GM19395 (cell line): ENCODE measurements at regions not wholly inside any gene's neighbourhood (a gene's known extent, or its start where the extent isn't known, plus 50 kb on each side); places are given as distances from the start of the nearest gene placed in this dataset.
"Not testable (repeated sequence)": the region's sequence is repeated elsewhere in the genome, so short reads cannot be mapped to it uniquely, and the experiment has no call there.

ENCODE experiments used
- ATAC-seq: cut with Tn5 transposase; IDR thresholded peaks from one replicate; pipeline ENCODE4 v1.9.1; 2021; ENCODE audit warnings: mild to moderate bottlenecking, moderate library complexity; ENCODE audit not compliant: unreplicated experiment

GRCh38 chr13:60214213-60215055 lies 50.7 kb upstream of the DIAPH3 start:
- ATAC-seq: no peak

GRCh38 chr13:60220072-60220471 lies 56.3 kb upstream of the DIAPH3 start:
- ATAC-seq: no peak

GRCh38 chr13:60221581-60221980 lies 57.9 kb upstream of the DIAPH3 start:
- ATAC-seq: no peak

- no peak for ATAC-seq
These were observed 62.8 kb upstream of the DIAPH3 start for GRCh38 chr13:60226507-60226906.

GRCh38 chr13:60227158-60227557 lies 63.4 kb upstream of the DIAPH3 start:
- no peak for ATAC-seq

- ATAC-seq: peak; percentile 60
These were observed 66.1 kb upstream of the DIAPH3 start for GRCh38 chr13:60229708-60230272.

GRCh38 chr13:60230593-60230992 lies 66.9 kb upstream of the DIAPH3 start:
- ATAC-seq: peak; percentile 87

GRCh38 chr13:60242043-60242595 lies 78.4 kb upstream of the DIAPH3 start:
- no peak for ATAC-seq

- no peak for ATAC-seq
These were observed 80.7 kb upstream of the DIAPH3 start for GRCh38 chr13:60244381-60244780.

GRCh38 chr13:60251419-60251818 lies 87.7 kb upstream of the DIAPH3 start:
- ATAC-seq: not testable (repeated sequence)

- no peak for ATAC-seq
These were observed 94.6 kb upstream of the DIAPH3 start for GRCh38 chr13:60258349-60258748.

- no peak for ATAC-seq
These were observed 96.7 kb upstream of the DIAPH3 start for GRCh38 chr13:60260440-60260839.

GRCh38 chr13:60261432-60262351 lies 98.0 kb upstream of the DIAPH3 start:
- ATAC-seq: no peak

- ATAC-seq: no peak
These were observed 101.8 kb upstream of the DIAPH3 start for GRCh38 chr13:60265566-60265965.

GRCh38 chr13:60267498-60268202 lies 103.9 kb upstream of the DIAPH3 start:
- peak; percentile 73 for ATAC-seq

GRCh38 chr13:60268203-60268555 lies 104.5 kb upstream of the DIAPH3 start:
- ATAC-seq: no peak

GRCh38 chr13:60273971-60274527 lies 110.3 kb upstream of the DIAPH3 start:
- ATAC-seq: no peak

- no peak for ATAC-seq
These were observed 110.9 kb upstream of the DIAPH3 start for GRCh38 chr13:60274655-60275054.

- ATAC-seq: no peak
These were observed 111.5 kb upstream of the DIAPH3 start for GRCh38 chr13:60275208-60275607.

GRCh38 chr13:60280524-60280923 lies 116.5 kb upstream of the TDRD3 start:
- not testable (repeated sequence) for ATAC-seq
